ENCODE measurements at regions not wholly inside any gene's neighbourhood (a gene's known extent, or its start where the extent isn't known, plus 50 kb on each side); places are given as distances from the start of the nearest gene placed in this dataset.
"Not testable (repeated sequence)": the region's sequence is repeated elsewhere in the genome, so short reads cannot be mapped to it uniquely, and the experiment has no call there.

GRCh38 chr1:200317236-200317635 lies 92.6 kb downstream of the ZNF281 start:
- no peak for DNase-seq (ENCODE audit: low read depth)

- DNase-seq (ENCODE audit: low read depth): no peak
Observed at GRCh38 chr1:200316148-200316803, 93.6 kb downstream of the ZNF281 start.

GRCh38 chr1:200314085-200314750 lies 95.6 kb downstream of the ZNF281 start:
- no peak for DNase-seq (ENCODE audit: low read depth)

- DNase-seq (ENCODE audit: low read depth): no peak
Observed at GRCh38 chr1:200311256-200311655, 98.6 kb downstream of the ZNF281 start.

GRCh38 chr1:200310824-200311223 lies 99.0 kb downstream of the ZNF281 start:
- DNase-seq (ENCODE audit: low read depth): no peak

GRCh38 chr1:200307755-200308066 lies 102.1 kb downstream of the ZNF281 start:
- no peak for DNase-seq (ENCODE audit: low read depth)

GRCh38 chr1:200306944-200307754 lies 102.7 kb downstream of the ZNF281 start:
- no peak for DNase-seq (ENCODE audit: low read depth)

- no peak for DNase-seq (ENCODE audit: low read depth)
Observed at GRCh38 chr1:200305806-200306205, 104.0 kb downstream of the ZNF281 start.

- DNase-seq (ENCODE audit: low read depth): no peak
Observed at GRCh38 chr1:200304171-200304570, 105.7 kb downstream of the ZNF281 start.

- no peak for DNase-seq (ENCODE audit: low read depth)
Observed at GRCh38 chr1:200302921-200303290, 106.9 kb downstream of the ZNF281 start.

GRCh38 chr1:200302192-200302920 lies 107.5 kb downstream of the ZNF281 start:
- peak; percentile 34 for DNase-seq (ENCODE audit: low read depth)

GRCh38 chr1:200301152-200301551 lies 108.7 kb downstream of the ZNF281 start:
- DNase-seq (ENCODE audit: low read depth): no peak

- no peak for DNase-seq (ENCODE audit: low read depth)
Observed at GRCh38 chr1:200299571-200299970, 110.3 kb downstream of the ZNF281 start.

- DNase-seq (ENCODE audit: low read depth): no peak
Observed at GRCh38 chr1:200298242-200298641, 111.6 kb downstream of the ZNF281 start.

- no peak for DNase-seq (ENCODE audit: low read depth)
Observed at GRCh38 chr1:200296091-200296661, 113.7 kb downstream of the ZNF281 start.

GRCh38 chr1:200294241-200294640 lies 115.6 kb downstream of the ZNF281 start:
- DNase-seq (ENCODE audit: low read depth): no peak

GRCh38 chr1:200292699-200293098 lies 117.1 kb downstream of the ZNF281 start:
- DNase-seq (ENCODE audit: low read depth): no peak

GRCh38 chr1:200291106-200291505 lies 118.7 kb downstream of the ZNF281 start:
- DNase-seq (ENCODE audit: low read depth): no peak

- DNase-seq (ENCODE audit: low read depth): no peak
Observed at GRCh38 chr1:200290010-200290685, 119.7 kb downstream of the ZNF281 start.

GRCh38 chr1:200288226-200288625 lies 121.6 kb downstream of the ZNF281 start:
- no peak for DNase-seq (ENCODE audit: low read depth)

- not testable (repeated sequence) for DNase-seq (ENCODE audit: low read depth)
Observed at GRCh38 chr1:200284236-200284635, 125.6 kb downstream of the ZNF281 start.

Measured in activated T-helper 9 cell treated with anti-CD3 and anti-CD28 coated beads, Interleukin-2, amount 50 U/mL, for 16 hours (primary cell).